SK-N-SH treated with all-trans-retinoic acid at 6 μM for 48 hours (cell line): ENCODE measurements at regions not wholly inside any gene's neighbourhood (a gene's known extent, or its start where the extent isn't known, plus 50 kb on each side); places are given as distances from the start of the nearest gene placed in this dataset.

Experiments used
- ATAC-seq: fragments of 200-7000 bp; cut with Tn5 transposase; 3 replicates; pipeline ENCODE4 v1.9.1; 2020; ENCODE audit warnings: mild to moderate bottlenecking, moderate library complexity
- ARNTL ChIP-seq: fragments of 450-650 bp; formaldehyde crosslinking; IDR thresholded peaks from 2 replicates; pipeline ENCODE4 v1.5.0; 2020; ENCODE audit warnings: low read depth, mild to moderate bottlenecking, moderate library complexity, borderline replicate concordance
- BACH2 ChIP-seq: fragments of 250-450 bp; sonication (Bioruptor Pico); IDR thresholded peaks from 2 replicates; pipeline ENCODE4 v1.9.0; 2021; ENCODE audit warnings: mild to moderate bottlenecking, borderline replicate concordance
- CSDC2 ChIP-seq: fragments of 250-450 bp; sonication (Bioruptor Pico); IDR thresholded peaks from 2 replicates; pipeline ENCODE4 v1.5.0; 2020; ENCODE audit warnings: mild to moderate bottlenecking, moderate library complexity
- ESRRG ChIP-seq: fragments of 250-450 bp; sonication (Bioruptor Pico); IDR thresholded peaks from 2 replicates; pipeline ENCODE4 v1.6.1; 2021; ENCODE audit warnings: mild to moderate bottlenecking
- GLIS3 ChIP-seq: fragments of 250-450 bp; sonication (Bioruptor Pico); IDR thresholded peaks from 2 replicates; pipeline ENCODE4 v1.5.0; 2020; ENCODE audit warnings: mild to moderate bottlenecking, moderate library complexity
- ISL1 ChIP-seq: fragments of 250-450 bp; sonication (Bioruptor Pico); IDR thresholded peaks from 2 replicates; pipeline ENCODE4 v2.1.2; 2022; ENCODE audit warnings: mild to moderate bottlenecking, moderate library complexity
- OSR1 ChIP-seq: fragments of 250-450 bp; sonication (Bioruptor Pico); IDR thresholded peaks from 2 replicates; pipeline ENCODE4 v1.8.0; 2022; ENCODE audit warnings: moderate library complexity, mild to moderate bottlenecking, inconsistent platforms
- PPARA ChIP-seq: fragments of 250-450 bp; sonication (Bioruptor Pico); IDR thresholded peaks from 2 replicates; pipeline ENCODE4 v1.5.0; 2020; ENCODE audit warnings: mild to moderate bottlenecking, borderline replicate concordance
- RARB ChIP-seq: fragments of 250-450 bp; sonication (Bioruptor Pico); IDR thresholded peaks from 2 replicates; pipeline ENCODE4 v1.8.0; 2021; ENCODE audit warnings: mild to moderate bottlenecking, moderate library complexity
- SNAI2 ChIP-seq: fragments of 250-450 bp; sonication (Bioruptor Pico); IDR thresholded peaks from 2 replicates; pipeline ENCODE4 v1.5.0; 2020; ENCODE audit warnings: mild to moderate bottlenecking, moderate library complexity
- TCF4 ChIP-seq: fragments of 250-450 bp; sonication (Bioruptor Pico); IDR thresholded peaks from 2 replicates; pipeline ENCODE4 v1.8.0; 2021; ENCODE audit warnings: mild to moderate bottlenecking, moderate library complexity, borderline replicate concordance
- TOX ChIP-seq: fragments of 250-450 bp; sonication (Bioruptor Pico); IDR thresholded peaks from 2 replicates; pipeline ENCODE4 v1.8.0; 2021; ENCODE audit warnings: mild to moderate bottlenecking, moderate library complexity, borderline replicate concordance
- ZC3H10 ChIP-seq: fragments of 250-450 bp; sonication (Bioruptor Pico); IDR thresholded peaks from 2 replicates; pipeline ENCODE4 v1.5.1; 2021; ENCODE audit warnings: mild to moderate bottlenecking, moderate library complexity
- ZFP3 ChIP-seq: fragments of 250-450 bp; sonication (Bioruptor Pico); IDR thresholded peaks from 2 replicates; pipeline ENCODE4 v1.5.0; 2020; ENCODE audit warnings: mild to moderate bottlenecking, moderate library complexity
- ZFP30 ChIP-seq: fragments of 450-650 bp; formaldehyde crosslinking; IDR thresholded peaks from 2 replicates; pipeline ENCODE4 v1.5.0; 2022; ENCODE audit warnings: mild to moderate bottlenecking, moderate library complexity
- ZNF565 ChIP-seq: fragments of 450-650 bp; formaldehyde crosslinking; conservative IDR thresholded peaks from 2 replicates; pipeline ENCODE4 v1.5.0; 2020; ENCODE audit warnings: low read depth, mild to moderate bottlenecking, moderate library complexity
- ZNF70 ChIP-seq: fragments of 450-650 bp; formaldehyde crosslinking; IDR thresholded peaks from 2 replicates; pipeline ENCODE4 v1.5.0; 2020; ENCODE audit warnings: mild to moderate bottlenecking, moderate library complexity
- ZNF8 ChIP-seq: fragments of 450-650 bp; formaldehyde crosslinking; IDR thresholded peaks from 2 replicates; pipeline ENCODE4 v1.5.0; 2020; ENCODE audit warnings: mild to moderate bottlenecking, moderate library complexity
- TF ChIP-seq, protein P1 (sequence below): fragments of 250-450 bp; sonication (Bioruptor Pico); IDR thresholded peaks from 2 replicates; pipeline ENCODE4 v1.5.1; 2021; ENCODE audit warnings: mild to moderate bottlenecking, moderate library complexity
- TF ChIP-seq, protein P2 (sequence below): fragments of 250-450 bp; sonication (Bioruptor Pico); IDR thresholded peaks from 2 replicates; pipeline ENCODE4 v1.8.0; 2020; ENCODE audit warnings: mild to moderate bottlenecking, moderate library complexity, borderline replicate concordance
- TF ChIP-seq, protein P3 (sequence below): fragments of 250-450 bp; sonication (Bioruptor Pico); IDR thresholded peaks from 2 replicates; pipeline ENCODE4 v1.5.1; 2020; ENCODE audit warnings: low read depth, mild to moderate bottlenecking, moderate library complexity
- TF ChIP-seq, protein P4 (sequence below): fragments of 250-450 bp; sonication (Bioruptor Pico); IDR thresholded peaks from 2 replicates; pipeline ENCODE4 v1.8.0; 2021; ENCODE audit warnings: low read depth, mild to moderate bottlenecking, moderate library complexity, borderline replicate concordance

DNA sequence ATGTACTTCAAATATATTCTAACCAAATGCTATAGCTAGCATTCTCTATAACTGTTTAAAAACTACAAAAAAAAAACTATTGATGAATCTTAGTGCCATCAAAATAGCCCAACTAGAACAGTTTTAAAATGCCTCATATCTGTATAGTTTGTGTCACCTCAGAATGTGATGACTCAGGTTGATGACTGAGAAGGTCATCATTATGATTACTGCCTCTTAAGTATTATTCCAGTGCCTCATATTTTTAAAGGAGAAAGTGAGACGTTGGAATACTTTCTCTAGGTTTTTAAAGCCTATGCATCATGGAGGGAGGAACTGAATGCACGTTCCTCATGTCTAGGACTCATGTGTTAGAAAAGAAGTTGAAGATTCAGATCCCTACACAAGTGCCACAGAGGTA is 88.2 kb downstream of the TMA16 start:
- TF ChIP-seq RARB (CRISPR knock-in tag) (no peak), ZFP3 (CRISPR knock-in tag) (no peak), ZC3H10 (CRISPR knock-in tag) (no peak), BACH2 (no peak), ARNTL (CRISPR knock-in tag) (no peak), SNAI2 (CRISPR knock-in tag) (no peak), PPARA (CRISPR knock-in tag) (no peak), ZNF8 (no peak), ISL1 (CRISPR knock-in tag) (no peak), ESRRG (CRISPR knock-in tag) (no peak), GLIS3 (CRISPR knock-in tag) (no peak), CSDC2 (no peak), TOX (CRISPR knock-in tag) (no peak), ZNF565 (CRISPR knock-in tag) (no peak), ZNF70 (CRISPR knock-in tag) (no peak)
- TF ChIP-seq, protein P1, sequence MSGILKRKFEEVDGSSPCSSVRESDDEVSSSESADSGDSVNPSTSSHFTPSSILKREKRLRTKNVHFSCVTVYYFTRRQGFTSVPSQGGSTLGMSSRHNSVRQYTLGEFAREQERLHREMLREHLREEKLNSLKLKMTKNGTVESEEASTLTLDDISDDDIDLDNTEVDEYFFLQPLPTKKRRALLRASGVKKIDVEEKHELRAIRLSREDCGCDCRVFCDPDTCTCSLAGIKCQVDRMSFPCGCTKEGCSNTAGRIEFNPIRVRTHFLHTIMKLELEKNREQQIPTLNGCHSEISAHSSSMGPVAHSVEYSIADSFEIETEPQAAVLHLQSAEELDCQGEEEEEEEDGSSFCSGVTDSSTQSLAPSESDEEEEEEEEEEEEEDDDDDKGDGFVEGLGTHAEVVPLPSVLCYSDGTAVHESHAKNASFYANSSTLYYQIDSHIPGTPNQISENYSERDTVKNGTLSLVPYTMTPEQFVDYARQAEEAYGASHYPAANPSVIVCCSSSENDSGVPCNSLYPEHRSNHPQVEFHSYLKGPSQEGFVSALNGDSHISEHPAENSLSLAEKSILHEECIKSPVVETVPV, result no peak
- TF ChIP-seq, protein P2, sequence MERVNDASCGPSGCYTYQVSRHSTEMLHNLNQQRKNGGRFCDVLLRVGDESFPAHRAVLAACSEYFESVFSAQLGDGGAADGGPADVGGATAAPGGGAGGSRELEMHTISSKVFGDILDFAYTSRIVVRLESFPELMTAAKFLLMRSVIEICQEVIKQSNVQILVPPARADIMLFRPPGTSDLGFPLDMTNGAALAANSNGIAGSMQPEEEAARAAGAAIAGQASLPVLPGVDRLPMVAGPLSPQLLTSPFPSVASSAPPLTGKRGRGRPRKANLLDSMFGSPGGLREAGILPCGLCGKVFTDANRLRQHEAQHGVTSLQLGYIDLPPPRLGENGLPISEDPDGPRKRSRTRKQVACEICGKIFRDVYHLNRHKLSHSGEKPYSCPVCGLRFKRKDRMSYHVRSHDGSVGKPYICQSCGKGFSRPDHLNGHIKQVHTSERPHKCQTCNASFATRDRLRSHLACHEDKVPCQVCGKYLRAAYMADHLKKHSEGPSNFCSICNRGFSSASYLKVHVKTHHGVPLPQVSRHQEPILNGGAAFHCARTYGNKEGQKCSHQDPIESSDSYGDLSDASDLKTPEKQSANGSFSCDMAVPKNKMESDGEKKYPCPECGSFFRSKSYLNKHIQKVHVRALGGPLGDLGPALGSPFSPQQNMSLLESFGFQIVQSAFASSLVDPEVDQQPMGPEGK (CRISPR knock-in tag), result no peak
- TF ChIP-seq, protein P3, sequence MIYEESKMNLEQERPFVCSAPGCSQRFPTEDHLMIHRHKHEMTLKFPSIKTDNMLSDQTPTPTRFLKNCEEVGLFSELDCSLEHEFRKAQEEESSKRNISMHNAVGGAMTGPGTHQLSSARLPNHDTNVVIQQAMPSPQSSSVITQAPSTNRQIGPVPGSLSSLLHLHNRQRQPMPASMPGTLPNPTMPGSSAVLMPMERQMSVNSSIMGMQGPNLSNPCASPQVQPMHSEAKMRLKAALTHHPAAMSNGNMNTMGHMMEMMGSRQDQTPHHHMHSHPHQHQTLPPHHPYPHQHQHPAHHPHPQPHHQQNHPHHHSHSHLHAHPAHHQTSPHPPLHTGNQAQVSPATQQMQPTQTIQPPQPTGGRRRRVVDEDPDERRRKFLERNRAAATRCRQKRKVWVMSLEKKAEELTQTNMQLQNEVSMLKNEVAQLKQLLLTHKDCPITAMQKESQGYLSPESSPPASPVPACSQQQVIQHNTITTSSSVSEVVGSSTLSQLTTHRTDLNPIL (CRISPR knock-in tag), result no peak
- TF ChIP-seq, protein P4, sequence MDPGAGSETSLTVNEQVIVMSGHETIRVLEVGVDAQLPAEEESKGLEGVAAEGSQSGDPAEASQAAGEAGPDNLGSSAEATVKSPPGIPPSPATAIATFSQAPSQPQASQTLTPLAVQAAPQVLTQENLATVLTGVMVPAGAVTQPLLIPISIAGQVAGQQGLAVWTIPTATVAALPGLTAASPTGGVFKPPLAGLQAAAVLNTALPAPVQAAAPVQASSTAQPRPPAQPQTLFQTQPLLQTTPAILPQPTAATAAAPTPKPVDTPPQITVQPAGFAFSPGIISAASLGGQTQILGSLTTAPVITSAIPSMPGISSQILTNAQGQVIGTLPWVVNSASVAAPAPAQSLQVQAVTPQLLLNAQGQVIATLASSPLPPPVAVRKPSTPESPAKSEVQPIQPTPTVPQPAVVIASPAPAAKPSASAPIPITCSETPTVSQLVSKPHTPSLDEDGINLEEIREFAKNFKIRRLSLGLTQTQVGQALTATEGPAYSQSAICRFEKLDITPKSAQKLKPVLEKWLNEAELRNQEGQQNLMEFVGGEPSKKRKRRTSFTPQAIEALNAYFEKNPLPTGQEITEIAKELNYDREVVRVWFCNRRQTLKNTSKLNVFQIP (CRISPR knock-in tag), result no peak
- ATAC-seq, result no peak

DNA sequence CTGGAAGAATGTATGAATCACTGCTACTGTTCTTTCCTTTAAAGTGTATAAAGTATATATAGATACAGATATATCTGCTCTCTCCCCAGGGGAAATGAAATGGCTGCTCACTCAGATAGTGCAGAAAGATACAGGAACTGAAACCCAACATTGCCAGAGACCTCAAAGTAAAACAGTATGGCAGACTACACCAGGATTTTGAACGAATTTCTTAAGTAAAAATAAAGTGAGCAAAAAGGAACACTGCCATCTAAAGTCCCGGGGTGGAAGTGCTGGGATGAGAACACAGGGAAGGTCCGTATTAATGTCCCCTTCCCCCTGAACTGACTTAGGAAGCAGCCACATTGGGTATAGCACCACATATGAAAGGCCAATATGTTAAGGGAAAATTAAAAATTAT is 93.4 kb downstream of the TMA16 start:
- TF ChIP-seq, protein P2 (CRISPR knock-in tag), result no peak
- TF ChIP-seq CSDC2, result no peak
- TF ChIP-seq ZFP30 (CRISPR knock-in tag), result no peak
- no peak for TF ChIP-seq ARNTL (CRISPR knock-in tag)
- no peak for TF ChIP-seq ZNF565 (CRISPR knock-in tag)
- no peak for TF ChIP-seq SNAI2 (CRISPR knock-in tag)
- no peak for TF ChIP-seq RARB (CRISPR knock-in tag)
- no peak for TF ChIP-seq ZNF70 (CRISPR knock-in tag)
- TF ChIP-seq OSR1 (CRISPR knock-in tag), result no peak
- TF ChIP-seq, protein P4 (CRISPR knock-in tag), result no peak
- TF ChIP-seq ESRRG (CRISPR knock-in tag), result no peak
- ATAC-seq, result peak; percentile 21; the same call in 1 of the 3 replicates

DNA sequence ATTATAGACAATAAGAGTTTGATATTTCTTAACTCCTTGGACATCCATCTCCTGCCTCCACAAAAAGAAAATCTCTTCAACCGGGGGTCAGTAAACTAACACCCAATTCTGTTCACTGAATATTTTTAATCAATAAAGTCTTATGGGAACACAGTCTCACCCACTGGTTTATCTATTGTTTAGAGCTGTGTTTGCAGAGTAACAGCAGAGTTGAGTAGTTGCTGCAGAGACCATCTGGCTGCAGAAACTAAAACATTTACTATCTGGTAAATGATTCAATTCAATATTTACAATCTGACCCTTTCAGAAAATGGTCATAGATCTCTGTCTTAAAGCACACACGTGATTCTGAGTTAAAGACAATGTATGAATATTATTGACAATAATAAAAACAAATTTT is 94.0 kb downstream of the TMA16 start:
- TF ChIP-seq, protein P2 (CRISPR knock-in tag), result no peak
- TF ChIP-seq ZFP3 (CRISPR knock-in tag) (no peak), GLIS3 (CRISPR knock-in tag) (no peak), TCF4 (no peak)
- ATAC-seq, result no peak
